ENCODE measurements at regions not wholly inside any gene's neighbourhood (a gene's known extent, or its start where the extent isn't known, plus 50 kb on each side); places are given as distances from the start of the nearest gene placed in this dataset.
A peak's percentile ranks its signal among the peaks of the same experiment; 100 is the strongest.
"Not testable (repeated sequence)": the region's sequence is repeated elsewhere in the genome, so short reads cannot be mapped to it uniquely, and the experiment has no call there.

- no peak for DNase-seq
Observed at GRCh38 chr10:28969413-28969812, 292.1 kb downstream of the BAMBI start.

GRCh38 chr10:28970231-28970630, 292.9 kb downstream of the BAMBI start:
- DNase-seq = no peak

- DNase-seq = no peak
Observed at GRCh38 chr10:28971255-28971654, 293.9 kb downstream of the BAMBI start.

GRCh38 chr10:28971764-28972163, 294.4 kb downstream of the BAMBI start:
- no peak for DNase-seq

GRCh38 chr10:28973309-28973972, 296.1 kb downstream of the BAMBI start:
- DNase-seq = no peak

GRCh38 chr10:28975891-28976531, 298.7 kb downstream of the BAMBI start:
- DNase-seq = no peak

- DNase-seq = no peak
Observed at GRCh38 chr10:28977518-28977917, 300.2 kb downstream of the BAMBI start.

- DNase-seq = no peak
Observed at GRCh38 chr10:28980264-28980663, 302.9 kb downstream of the BAMBI start.

GRCh38 chr10:28981007-28981406, 303.7 kb downstream of the BAMBI start:
- DNase-seq = peak; percentile 70

GRCh38 chr10:28982974-28983373, 305.7 kb downstream of the BAMBI start:
- no peak for DNase-seq

GRCh38 chr10:28983799-28984198, 305.1 kb upstream of the LYZL1 start:
- DNase-seq = peak; percentile 20

- peak; percentile 77 for DNase-seq
Observed at GRCh38 chr10:28984431-28984830, 304.4 kb upstream of the LYZL1 start.

- no peak for DNase-seq
Observed at GRCh38 chr10:28985137-28985885, 303.6 kb upstream of the LYZL1 start.

- DNase-seq = no peak
Observed at GRCh38 chr10:28986117-28986792, 302.6 kb upstream of the LYZL1 start.

- no peak for DNase-seq
Observed at GRCh38 chr10:28986856-28987255, 302.0 kb upstream of the LYZL1 start.

- no peak for DNase-seq
Observed at GRCh38 chr10:28987555-28988320, 301.1 kb upstream of the LYZL1 start.

GRCh38 chr10:28988980-28989379, 299.9 kb upstream of the LYZL1 start:
- no peak for DNase-seq

- peak; percentile 22 for DNase-seq
Observed at GRCh38 chr10:28991333-28992270, 297.3 kb upstream of the LYZL1 start.

GRCh38 chr10:28993056-28993455, 295.8 kb upstream of the LYZL1 start:
- no peak for DNase-seq

- DNase-seq = no peak
Observed at GRCh38 chr10:28993861-28994260, 295.0 kb upstream of the LYZL1 start.

GRCh38 chr10:28994802-28995201, 294.1 kb upstream of the LYZL1 start:
- not testable (repeated sequence) for DNase-seq

GRCh38 chr10:28995497-28995896, 293.4 kb upstream of the LYZL1 start:
- DNase-seq = no peak

All from MV-4-11 (cell line).